ENCODE measurements at regions not wholly inside any gene's neighbourhood (a gene's known extent, or its start where the extent isn't known, plus 50 kb on each side); places are given as distances from the start of the nearest gene placed in this dataset.

DNA sequence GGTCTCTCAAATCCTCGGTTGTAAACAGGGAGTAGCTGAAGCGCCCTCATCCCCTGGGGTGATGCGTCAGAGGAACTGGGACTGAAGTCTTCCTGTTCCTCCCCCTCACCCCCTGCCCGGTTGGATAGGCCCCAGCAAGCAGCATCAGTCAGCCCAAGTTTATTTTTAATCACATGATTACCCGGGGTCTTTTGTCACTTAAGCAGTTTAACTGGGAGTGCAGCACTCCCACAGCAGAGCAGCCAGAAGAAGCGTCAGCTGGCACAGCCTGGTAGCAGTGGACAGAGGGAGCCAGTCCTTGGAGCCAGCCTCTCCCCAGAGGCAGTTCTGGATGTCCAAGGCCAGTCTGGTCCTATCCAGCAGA lies 342.1 kb downstream of the CTTN start:
- DNase-seq, result no peak
- WGBS, 3 donors, result 26 to 33% (median 31%) methylated on average over 6 of the region's 6 CpGs

DNA sequence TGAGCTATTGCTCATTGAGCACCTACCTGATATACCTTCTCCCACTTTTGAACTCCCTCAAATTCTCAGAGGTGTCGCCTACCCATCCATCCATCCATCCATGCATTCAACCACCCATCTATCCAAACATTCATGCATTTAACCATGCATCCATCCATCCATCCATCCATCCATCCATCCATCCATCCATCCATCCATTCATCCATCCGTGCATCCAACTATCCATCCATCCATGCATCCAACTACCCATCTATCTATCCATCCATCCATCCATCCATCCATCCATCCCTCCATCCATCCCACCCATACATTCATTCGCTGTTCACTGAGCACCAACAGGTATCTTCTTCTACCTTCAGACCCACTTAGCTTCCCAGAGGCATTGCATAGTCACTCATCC lies 342.8 kb downstream of the CTTN start:
- intact Hi-C loops (cut with DNase I), result no loop called here
- no peaks in the 10 kb centered on the region for H3K9me3 ChIP-seq
- H3K4me3 ChIP-seq, result no peak overlapping the region
- TF ChIP-seq, protein P1, sequence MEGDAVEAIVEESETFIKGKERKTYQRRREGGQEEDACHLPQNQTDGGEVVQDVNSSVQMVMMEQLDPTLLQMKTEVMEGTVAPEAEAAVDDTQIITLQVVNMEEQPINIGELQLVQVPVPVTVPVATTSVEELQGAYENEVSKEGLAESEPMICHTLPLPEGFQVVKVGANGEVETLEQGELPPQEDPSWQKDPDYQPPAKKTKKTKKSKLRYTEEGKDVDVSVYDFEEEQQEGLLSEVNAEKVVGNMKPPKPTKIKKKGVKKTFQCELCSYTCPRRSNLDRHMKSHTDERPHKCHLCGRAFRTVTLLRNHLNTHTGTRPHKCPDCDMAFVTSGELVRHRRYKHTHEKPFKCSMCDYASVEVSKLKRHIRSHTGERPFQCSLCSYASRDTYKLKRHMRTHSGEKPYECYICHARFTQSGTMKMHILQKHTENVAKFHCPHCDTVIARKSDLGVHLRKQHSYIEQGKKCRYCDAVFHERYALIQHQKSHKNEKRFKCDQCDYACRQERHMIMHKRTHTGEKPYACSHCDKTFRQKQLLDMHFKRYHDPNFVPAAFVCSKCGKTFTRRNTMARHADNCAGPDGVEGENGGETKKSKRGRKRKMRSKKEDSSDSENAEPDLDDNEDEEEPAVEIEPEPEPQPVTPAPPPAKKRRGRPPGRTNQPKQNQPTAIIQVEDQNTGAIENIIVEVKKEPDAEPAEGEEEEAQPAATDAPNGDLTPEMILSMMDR (IDR thresholded peaks at IDR 0.05), result no peak
- TF ChIP-seq POLR2A (IDR thresholded peaks at IDR 0.05) (no peak), EP300 (IDR thresholded peaks at IDR 0.05) (no peak)
- H3K4me1 ChIP-seq (ENCODE audit: insufficient read depth), result no peaks in the 10 kb centered on the region
- H3K27me3 ChIP-seq, result no peaks in the 10 kb centered on the region
- DNase-seq, result no peak
- no peak overlapping the region for H3K27ac ChIP-seq
- no peaks in the 10 kb centered on the region for H3K36me3 ChIP-seq
- 90% methylated on average over 3 of the region's 3 CpGs for WGBS, 3 donors

More for the DNA sequence above, 342.1 kb downstream of the CTTN start:
- no peak overlapping the region for H3K4me3 ChIP-seq
- TF ChIP-seq EP300 (IDR thresholded peaks at IDR 0.05), result no peak
- TF ChIP-seq, protein P1 (IDR thresholded peaks at IDR 0.05), result no peak
- TF ChIP-seq POLR2A (IDR thresholded peaks at IDR 0.05), result no peak
- H3K27ac ChIP-seq, result no peak overlapping the region
- intact Hi-C loops (cut with DNase I), result no loop called here
- H3K4me1 ChIP-seq (ENCODE audit: insufficient read depth), result no peaks in the 10 kb centered on the region
- no peaks in the 10 kb centered on the region for H3K36me3 ChIP-seq
- H3K27me3 ChIP-seq, result no peaks in the 10 kb centered on the region
- H3K9me3 ChIP-seq, result no peaks in the 10 kb centered on the region

DNA sequence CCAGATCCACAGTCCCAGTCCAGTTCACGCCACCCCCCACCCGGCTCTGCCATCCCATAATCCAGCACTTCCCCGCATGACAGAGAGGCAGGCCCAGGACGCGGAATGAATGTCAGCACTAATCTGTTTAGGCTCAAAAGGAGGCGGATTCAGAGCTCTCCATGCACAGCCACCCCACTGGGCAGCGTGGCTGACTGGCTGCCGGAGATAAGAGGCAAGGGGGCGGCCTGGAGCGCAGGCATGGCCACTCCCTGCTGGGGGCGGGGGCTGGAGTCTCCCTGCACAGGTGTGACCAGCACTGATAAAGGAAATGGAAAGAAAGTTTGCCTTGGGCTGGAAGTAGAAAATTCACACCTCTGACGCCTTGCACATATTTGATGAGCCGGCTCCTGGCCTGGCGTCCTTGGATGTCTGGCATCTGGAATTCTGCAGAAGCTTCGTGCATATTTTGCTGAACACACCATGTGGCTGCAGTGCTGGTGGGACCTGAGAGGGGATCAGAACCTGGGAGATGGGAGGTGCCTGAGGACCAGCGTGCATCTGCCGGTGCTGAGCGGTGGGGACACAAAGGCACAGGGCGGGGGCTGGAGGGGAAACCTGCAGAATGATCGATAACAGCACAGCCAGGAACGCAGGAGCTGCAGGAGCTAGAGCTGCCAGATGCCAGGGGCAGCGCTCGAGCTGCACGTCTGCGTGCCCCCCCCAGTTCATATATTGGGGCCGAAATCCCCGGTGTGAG lies 344.4 kb downstream of the CTTN start:
- Histone ChIP-seq H3K9me3 (no peaks in the 10 kb centered on the region), H3K27ac (no peak overlapping the region), H3K36me3 (no peaks in the 10 kb centered on the region), H3K27me3 (no peaks in the 10 kb centered on the region), H3K4me1 (ENCODE audit: insufficient read depth) (no peaks in the 10 kb centered on the region), H3K4me3 (no peak overlapping the region)
- WGBS, 3 donors, result 12 to 24% (median 21%) methylated on average over 27 of the region's 27 CpGs
- intact Hi-C loops (cut with DNase I), result no loop called here
- no peak for DNase-seq
- TF ChIP-seq, protein P1 (IDR thresholded peaks at IDR 0.05), result no peak
- TF ChIP-seq POLR2A (IDR thresholded peaks at IDR 0.05) (no peak), EP300 (IDR thresholded peaks at IDR 0.05) (no peak)

DNA sequence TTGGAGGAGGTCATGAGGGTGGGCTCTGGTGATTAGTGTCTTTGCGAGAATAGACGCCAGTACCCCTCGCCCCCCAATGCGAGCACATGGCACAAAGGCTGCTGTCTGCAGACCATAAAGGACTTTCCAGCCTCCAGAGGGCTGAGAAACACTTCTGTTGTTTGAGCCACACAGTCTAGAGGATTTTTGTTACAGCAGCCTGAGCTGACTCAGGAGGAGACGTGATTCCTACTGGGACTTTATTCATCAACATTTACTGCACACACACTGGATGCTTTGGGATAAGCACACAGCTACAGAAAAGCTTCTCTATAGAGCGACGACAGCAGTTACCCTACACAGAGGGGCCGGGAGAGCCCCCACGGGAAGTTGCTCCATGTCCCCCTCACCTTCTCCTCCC lies 345.0 kb downstream of the CTTN start:
- intact Hi-C loops (cut with DNase I), result no loop called here
- 71 to 81% (median 77%) methylated on average over 9 of the region's 9 CpGs for WGBS, 3 donors
- H3K4me1 ChIP-seq (ENCODE audit: insufficient read depth), result no peaks in the 10 kb centered on the region
- H3K27me3 ChIP-seq, result no peaks in the 10 kb centered on the region
- no peak overlapping the region for H3K27ac ChIP-seq
- no peaks in the 10 kb centered on the region for H3K36me3 ChIP-seq
- no peak for TF ChIP-seq POLR2A (IDR thresholded peaks at IDR 0.05)
- TF ChIP-seq EP300 (IDR thresholded peaks at IDR 0.05), result no peak
- TF ChIP-seq, protein P1 (IDR thresholded peaks at IDR 0.05), result no peak
- DNase-seq, result no peak
- H3K4me3 ChIP-seq, result no peak overlapping the region
- H3K9me3 ChIP-seq, result no peaks in the 10 kb centered on the region

Measured in ovary (tissue), 7 donors.